HG02943 (cell line): ENCODE measurements at regions not wholly inside any gene's neighbourhood (a gene's known extent, or its start where the extent isn't known, plus 50 kb on each side); places are given as distances from the start of the nearest gene placed in this dataset.

Experiments
- ATAC-seq: cut with Tn5 transposase; IDR thresholded peaks from one replicate; pipeline ENCODE4 v1.9.1; 2021; ENCODE audit warnings: mild to moderate bottlenecking, low read depth, moderate library complexity; ENCODE audit not compliant: unreplicated experiment

DNA sequence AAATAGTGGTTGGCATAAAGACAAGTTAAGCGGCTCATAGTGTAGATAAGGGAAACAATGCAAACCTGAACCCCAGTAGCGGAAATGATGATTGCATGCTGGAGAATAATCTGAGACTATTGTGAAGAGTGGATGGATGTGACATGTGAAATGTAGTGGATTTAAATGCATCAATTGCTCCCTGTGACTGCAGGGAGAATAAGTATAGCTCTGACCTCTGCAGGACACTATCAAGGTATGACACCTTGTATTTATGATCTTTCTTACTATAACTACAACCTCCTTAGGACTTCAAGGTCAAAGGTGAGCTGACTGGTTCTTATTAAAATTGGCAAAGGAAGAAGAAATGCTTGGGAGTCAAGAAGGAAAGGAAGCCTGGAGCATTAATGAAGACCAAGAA, 285.6 kb downstream of the GRIN2B start:
- ATAC-seq, result no peak

DNA sequence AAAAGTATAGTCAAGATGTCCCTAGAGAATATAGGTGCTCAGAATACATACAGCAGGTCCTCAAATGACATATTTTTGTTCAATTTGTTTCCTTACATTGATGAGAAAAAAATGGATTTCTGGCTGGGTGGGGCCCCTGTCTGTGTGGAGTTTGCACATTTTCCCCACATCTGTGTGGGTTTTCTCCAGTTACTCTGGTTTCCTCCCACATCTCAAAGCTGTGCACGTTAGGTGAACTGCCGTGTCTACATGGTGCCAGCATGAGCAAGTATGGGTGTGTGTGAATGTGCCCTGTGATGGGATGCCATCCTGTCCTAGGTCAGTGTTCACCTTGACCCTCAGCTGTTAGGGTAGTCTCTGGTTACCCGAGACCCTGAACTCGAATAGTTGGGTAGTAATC, 289.1 kb downstream of the GRIN2B start:
- no peak for ATAC-seq

DNA sequence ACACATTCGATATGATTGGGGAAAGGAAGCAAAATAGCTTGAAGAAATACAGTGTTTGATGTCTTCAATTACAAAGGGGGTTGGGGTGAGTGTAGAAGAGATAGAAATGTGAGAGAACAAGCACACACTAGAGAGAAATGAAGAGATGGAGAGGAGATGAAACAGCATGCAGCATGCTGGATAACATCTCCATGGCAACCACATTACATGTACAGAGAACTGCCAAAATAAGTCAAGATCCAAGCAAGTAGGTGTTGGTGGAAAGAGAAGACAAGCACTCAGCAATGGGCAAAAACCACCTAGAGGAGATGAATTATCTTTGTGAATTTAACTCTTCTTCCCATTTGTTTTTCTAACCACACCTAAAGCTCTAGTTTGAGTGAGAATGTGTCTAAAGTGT, 289.8 kb downstream of the GRIN2B start:
- ATAC-seq, result no peak

DNA sequence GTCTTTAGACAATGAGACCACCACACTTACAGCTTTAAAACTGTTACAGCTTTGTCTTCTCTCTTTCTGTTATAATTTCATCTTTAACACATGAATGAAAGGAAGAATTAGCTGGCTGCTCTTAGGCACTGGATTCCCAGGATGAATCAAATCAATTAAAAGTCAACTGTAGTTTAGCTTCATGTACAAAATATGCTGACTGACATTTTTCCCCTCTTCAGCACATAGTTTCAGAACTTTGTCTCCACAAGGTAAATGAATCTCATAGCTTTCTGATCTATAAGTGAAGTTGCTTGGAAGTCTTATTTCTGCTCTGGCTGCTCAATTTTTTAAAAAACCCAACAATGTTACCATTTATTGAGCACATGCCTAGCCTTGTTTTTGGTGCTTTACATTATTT, 293.8 kb downstream of the GRIN2B start:
- ATAC-seq, result no peak

DNA sequence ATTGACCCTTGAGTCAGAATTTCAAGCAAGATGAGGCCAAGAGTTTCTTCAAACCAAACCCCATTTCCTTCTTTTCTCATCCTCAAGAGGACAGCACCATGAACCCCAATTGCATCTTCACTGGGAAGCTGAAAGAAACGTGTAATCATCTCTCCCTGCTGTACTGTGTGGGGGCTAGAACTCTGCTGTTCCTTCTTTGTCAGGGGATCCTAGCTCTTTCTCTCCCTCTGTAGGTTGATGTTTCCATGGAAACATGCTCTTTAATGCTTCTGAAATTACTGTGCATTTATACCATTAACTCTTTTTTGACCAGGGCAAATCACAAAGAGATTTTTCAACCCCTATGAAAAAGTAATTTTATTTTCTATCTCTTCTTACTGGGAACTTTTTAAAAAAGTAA, 295.1 kb downstream of the GRIN2B start:
- no peak for ATAC-seq

DNA sequence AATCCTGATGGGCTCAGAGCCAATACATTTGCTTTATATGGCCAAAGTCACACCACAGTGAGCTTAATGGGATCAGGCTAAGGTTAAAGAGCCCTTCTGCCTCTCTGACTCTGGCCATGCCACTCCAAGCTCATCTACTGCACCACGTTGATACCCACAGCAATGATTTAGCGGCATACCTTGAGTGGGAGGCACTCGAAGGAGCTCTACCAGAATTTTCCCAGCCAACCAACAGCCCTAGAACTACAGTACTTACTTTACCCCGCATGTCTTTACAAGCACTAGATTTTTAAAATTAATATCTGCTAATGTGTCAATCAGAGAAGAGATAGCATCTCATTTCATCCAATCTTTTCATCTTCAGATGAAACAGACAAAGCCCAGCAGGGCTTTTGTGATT, 300.5 kb downstream of the GRIN2B start:
- no peak for ATAC-seq

- ATAC-seq, result no peak
Observed at GRCh38 chr12:13676880-13677279, 304.5 kb downstream of the GRIN2B start.

DNA sequence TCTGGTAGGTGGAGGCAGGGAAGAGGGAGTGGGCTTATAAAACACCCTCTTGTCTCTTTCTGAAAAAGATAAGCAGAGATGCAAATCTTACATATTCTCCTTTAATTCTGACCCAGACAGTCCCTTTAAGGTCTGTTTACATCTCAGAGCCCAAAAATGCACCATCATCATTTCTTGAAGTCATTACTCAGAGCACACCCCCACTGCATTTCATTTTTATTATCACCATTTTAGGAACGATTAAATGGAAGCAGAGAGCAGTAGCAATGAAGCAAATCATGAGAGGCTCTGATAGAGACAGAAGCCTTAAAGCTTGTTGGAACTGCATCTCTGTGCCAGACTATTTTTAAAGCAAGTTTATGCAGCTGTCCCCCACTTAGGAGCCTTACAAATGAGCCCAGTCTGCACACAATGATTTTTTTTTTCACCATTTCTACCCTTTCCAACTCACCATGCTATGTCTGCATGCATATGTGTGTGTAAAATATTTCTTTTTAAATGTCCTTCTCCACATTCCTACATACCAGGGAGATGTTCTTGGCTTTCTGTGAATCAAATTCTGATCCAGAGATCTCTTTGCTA, 311.0 kb downstream of the GRIN2B start:
- ATAC-seq, result no peak

DNA sequence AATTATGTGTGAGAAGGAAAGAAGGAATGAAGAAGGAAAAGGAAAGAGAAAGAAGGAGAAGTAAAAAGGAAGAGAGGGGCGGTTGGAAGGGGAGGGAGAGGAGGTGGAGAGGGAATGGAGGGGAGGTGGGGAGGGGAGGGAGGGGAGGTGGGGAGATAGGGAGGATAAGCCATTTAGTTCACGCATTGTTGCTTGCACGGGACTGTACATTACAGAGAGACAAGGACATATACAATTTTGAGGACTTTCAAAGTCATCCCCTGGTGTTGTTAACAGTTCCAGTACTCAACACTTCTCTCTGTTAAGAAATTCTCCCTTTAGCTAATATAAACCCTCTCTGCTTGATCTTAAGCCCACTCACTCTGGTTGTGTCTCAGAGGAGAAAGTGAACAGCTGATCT, 312.5 kb downstream of the GRIN2B start:
- ATAC-seq, result no peak

- ATAC-seq, result no peak
Observed at GRCh38 chr12:13666806-13667205, 314.6 kb downstream of the GRIN2B start.

- no peak for ATAC-seq
Observed at GRCh38 chr12:13661005-13661887, 320.2 kb downstream of the GRIN2B start.

DNA sequence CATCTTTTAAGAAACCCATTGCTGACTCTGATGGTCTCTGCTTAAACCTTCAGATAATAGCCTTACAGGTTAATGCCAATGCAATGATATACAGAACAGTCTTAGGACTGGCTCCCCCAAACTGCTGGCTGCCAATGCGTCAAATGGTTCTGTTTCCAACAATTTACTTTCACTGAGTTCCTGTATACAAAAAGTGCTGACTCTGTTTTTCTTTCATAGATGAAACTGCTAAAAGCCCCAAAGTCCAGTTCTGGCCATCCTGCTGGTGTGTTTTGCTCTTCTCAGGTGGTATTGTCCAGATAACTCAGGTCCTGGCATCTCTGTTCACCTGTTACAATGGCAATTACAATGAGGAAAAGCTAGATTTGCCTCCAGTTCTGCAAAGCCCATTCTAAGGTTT, 326.9 kb downstream of the GRIN2B start:
- ATAC-seq, result no peak

DNA sequence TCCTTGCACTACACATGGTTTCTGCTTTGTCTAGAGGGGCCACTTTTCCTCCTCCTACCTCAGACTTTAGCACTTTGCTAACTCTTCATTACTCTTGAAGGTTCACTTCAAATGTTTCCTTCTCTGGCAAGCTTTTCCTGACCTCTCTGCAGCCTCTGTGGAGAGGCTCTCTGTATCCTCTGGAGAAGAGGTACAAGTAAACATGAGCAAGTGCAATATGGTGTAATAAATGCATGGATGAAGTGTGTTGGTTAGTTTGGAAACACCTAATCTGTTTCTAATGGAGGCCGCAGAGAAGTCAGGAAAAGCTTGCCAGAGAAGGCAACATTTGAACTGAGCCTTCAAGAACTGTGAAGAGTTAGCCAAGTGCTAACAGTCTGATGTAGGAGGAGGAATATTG, 329.3 kb downstream of the GRIN2B start:
- no peak for ATAC-seq

DNA sequence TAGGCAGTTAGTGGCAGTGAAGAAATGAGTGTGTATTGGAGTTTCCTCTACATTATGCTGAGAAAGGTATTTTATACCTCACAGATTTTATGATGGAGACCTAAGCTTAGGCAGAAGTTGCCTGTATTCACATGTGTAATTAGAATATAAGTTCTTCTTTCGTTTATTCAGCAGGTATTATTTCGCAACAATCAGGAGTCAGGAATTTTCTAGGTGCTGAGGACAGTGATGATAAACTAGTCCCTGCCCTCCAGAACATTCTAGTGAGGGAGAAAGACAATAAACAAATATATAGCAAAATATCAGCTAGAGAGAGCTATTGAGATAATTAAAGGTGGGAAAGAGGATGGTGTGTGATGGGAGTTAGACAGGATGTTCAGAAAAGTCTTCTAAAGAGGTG, 345.7 kb downstream of the GRIN2B start:
- ATAC-seq, result no peak

- ATAC-seq, result no peak
Observed at GRCh38 chr12:13631873-13632272, 349.5 kb downstream of the GRIN2B start.

DNA sequence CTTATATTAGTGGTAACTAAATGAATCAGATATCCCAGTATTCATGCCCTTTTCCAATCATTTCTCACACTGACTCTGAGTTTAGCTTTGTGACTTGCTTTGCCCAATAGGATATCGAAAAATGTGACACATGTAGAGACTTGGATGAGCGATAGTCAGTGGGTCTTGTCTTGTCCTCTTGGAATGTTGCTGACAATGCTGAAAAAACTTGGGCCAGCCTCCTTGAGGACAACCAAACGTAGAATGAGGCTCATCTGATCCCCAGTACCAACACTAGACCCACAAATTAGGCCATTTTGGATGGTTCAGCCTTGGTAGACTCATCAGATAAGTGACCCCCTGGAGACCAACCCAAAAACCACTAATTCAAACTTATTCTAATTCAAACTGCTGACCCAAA, 351.0 kb downstream of the GRIN2B start:
- no peak for ATAC-seq

GRCh38 chr12:13628067-13628466, 353.3 kb downstream of the GRIN2B start:
- no peak for ATAC-seq

DNA sequence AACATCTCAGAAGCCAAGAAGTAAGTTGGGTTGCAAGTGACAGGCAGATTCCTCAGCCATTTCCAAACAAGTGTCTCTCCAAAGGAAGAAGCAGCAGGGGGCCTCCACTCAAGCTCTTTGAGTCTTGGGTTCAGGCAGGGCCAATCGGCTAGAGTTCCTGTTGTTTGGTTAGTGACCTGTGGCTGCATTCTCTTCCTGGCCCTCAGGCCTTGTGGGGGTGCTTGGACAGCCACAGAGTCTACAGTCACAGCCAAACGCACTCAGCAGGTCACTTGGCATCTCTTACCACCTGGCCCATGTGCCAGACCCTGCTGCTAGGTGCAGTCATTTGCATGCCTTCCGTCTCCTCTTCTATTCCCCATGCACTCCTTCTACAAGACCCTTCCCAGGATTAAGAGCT, 353.9 kb downstream of the GRIN2B start:
- ATAC-seq, result no peak

DNA sequence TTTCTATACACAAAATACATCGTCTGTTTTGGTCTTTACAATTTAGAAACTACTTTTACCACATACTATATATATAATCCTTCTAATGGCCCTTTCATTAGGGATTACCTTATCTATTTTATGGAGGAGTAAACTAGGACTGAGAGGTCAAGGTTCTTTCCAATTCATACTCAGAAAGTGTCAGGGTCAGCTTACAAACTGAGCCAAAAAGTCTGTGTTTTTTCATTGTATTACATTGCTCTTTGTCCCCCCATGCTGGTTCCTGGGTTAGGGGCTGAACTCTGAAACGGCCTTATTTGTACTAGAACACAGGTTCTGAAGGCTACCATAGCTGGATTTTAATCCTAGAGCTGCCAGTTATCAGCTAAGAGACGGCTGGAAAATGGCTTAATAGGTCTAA, 368.1 kb downstream of the GRIN2B start:
- ATAC-seq, result no peak

DNA sequence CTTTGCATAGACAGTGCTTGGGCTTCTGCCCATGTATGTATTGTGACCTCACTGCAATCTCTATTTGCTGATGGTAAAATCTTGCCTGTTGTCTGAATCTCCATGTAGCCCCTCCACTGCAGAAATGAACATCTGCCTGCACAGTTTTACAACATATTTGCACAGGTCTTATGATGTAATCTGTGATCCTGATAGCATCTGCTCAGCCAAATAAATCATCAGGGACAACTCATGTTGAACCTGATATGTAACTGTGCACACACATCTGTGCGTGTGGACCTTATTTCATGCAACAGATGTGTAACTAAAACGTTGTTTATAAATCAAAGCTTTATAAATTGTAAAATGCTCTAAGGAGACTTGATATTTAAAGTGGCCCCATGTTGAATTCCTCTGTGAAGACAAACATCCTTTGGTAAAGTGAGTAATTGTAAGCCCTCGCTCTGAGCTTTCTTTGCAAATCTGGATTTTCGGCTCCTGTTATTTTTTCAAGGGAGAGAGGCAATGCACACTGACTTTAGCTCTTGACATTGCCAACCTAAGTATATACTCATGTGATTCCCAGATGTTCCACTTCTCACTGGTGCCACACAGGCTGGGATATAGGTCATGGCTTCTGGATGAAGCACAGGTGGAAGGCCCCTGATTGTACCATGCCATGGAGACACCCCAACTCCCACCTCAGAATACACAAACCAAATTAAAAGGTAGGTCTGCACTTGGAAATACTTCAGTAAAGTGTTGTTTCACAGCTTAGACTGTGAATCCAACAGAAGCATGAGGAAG, 371.3 kb downstream of the GRIN2B start:
- ATAC-seq, result no peak

- no peak for ATAC-seq
Observed at GRCh38 chr12:13606290-13606689, 375.1 kb downstream of the GRIN2B start.
